Gastroesophageal sphincter (tissue), 4 donors: ENCODE measurements at regions not wholly inside any gene's neighbourhood (a gene's known extent, or its start where the extent isn't known, plus 50 kb on each side); places are given as distances from the start of the nearest gene placed in this dataset.

Source experiments
- ATAC-seq: fragments of 150-250 bp; one replicate; pipeline ENCODE4 v1.9.1; 2016; ENCODE audit warnings: mild to moderate bottlenecking, moderate library complexity
- H3K27ac ChIP-seq, 4 donors: fragments of 200-600 bp; sonication (generic) in 3 of 4; 1 replicate in 3 of 4; 2 replicates in 1 of 4; pipeline ENCODE4 v1.5.1; 2016 to 2019
- H3K27me3 ChIP-seq: fragments of 200-600 bp; sonication (generic); one replicate; pipeline ENCODE4 v1.5.1; 2019
- H3K36me3 ChIP-seq, 2 donors: fragments of 200-600 bp; sonication (generic); one replicate each; pipeline ENCODE4 v1.5.1; 2019; ENCODE audit warnings: control low read depth in 1 of 2
- H3K4me1 ChIP-seq, 3 donors: fragments of 200-600 bp; sonication (generic); 1 replicate in 2 of 3; 2 replicates in 1 of 3; pipeline ENCODE4 v1.5.1; 2016 to 2019; ENCODE audit warnings: control low read depth in 2 of 3
- H3K4me3 ChIP-seq, 2 donors: fragments of 200-600 bp; sonication (generic); one replicate each; pipeline ENCODE4 v1.5.1; 2019; ENCODE audit warnings: mild to moderate bottlenecking in 1 of 2, moderate library complexity in 1 of 2
- H3K9me3 ChIP-seq, 3 donors: fragments of 200-600 bp; sonication (generic); one replicate each; pipeline ENCODE4 v1.5.1; 2017 to 2019; ENCODE audit warnings: control low read depth in 2 of 3
- EP300 ChIP-seq: sonication (generic); formaldehyde crosslinking; IDR thresholded peaks from one replicate; pipeline ENCODE4 v1.6.1; 2017; ENCODE audit warnings: antibody characterized with exemption, mild to moderate bottlenecking
- POLR2A ChIP-seq, 2 donors: fragments of 450-650 bp; IDR thresholded peaks; one replicate each; pipeline ENCODE4 v1.6.1; 2017; ENCODE audit warnings: antibody characterized with exemption in 2 of 2, mild to moderate bottlenecking in 2 of 2, moderate library complexity in 1 of 2
- POLR2AphosphoS5 ChIP-seq: sonication (generic); formaldehyde crosslinking; IDR thresholded peaks from one replicate; pipeline ENCODE4 v1.6.1; 2017; ENCODE audit warnings: antibody characterized with exemption
- WGBS, 2 donors: methylation state at CpG; one replicate each; pipeline ENCODE4 v1.1.5; 2018; ENCODE audit warnings: low coverage in 1 of 2; 5-methylcytosine and 5-hydroxymethylcytosine counted together
- TF ChIP-seq, protein P1 (sequence below), 4 experiments: fragments of 200-600 bp in 2 of 4; fragments of 450-650 bp in 2 of 4; sonication (generic) in 1 of 4; IDR thresholded peaks; one replicate each; pipeline ENCODE4 v1.5.1; 2017 to 2019; ENCODE audit warnings: antibody characterized with exemption in 4 of 4, mild to moderate bottlenecking in 2 of 4, moderate library complexity in 2 of 4

- Histone ChIP-seq H3K4me3 (no peak overlapping the region), H3K4me1 (no peaks in the 10 kb centered on the region), H3K27ac (no peak overlapping the region), H3K27me3 (no peaks in the 10 kb centered on the region), H3K9me3 (no peaks in the 10 kb centered on the region), H3K36me3 (no peaks in the 10 kb centered on the region)
- WGBS, 2 donors: 29 to 64% methylated on average over 1 of the region's 1 CpG
- no peak for TF ChIP-seq EP300
- no peak for TF ChIP-seq POLR2A (IDR thresholded peaks at IDR 0.05)
- ATAC-seq: no peak
Observed at GRCh38 chr10:64257704-64258103, 736.5 kb downstream of the REEP3 start.

DNA sequence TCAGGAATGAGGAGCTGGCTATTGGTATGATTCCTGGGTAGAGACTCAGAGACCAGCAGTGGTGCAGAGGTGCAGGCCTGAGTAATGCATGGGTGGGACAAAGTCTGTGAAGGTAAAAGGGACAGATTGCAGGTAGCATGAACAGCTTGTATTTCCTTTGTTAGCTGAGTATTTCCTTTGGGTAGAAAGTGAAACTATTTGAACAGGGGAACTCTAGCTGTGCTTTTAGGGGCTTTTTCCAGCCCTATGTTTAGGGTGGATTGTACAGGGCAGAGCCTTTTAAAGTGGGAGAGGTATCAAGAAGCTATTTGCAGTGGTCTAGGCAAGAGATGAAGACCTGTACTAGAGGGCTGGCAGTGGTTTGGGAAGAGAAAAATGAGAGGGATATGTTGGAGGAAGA lies 739.9 kb downstream of the REEP3 start:
- Histone ChIP-seq H3K4me3 (no peak overlapping the region), H3K27me3 (no peaks in the 10 kb centered on the region), H3K27ac (no peak overlapping the region), H3K4me1 (no peaks in the 10 kb centered on the region), H3K9me3 (no peaks in the 10 kb centered on the region), H3K36me3 (no peaks in the 10 kb centered on the region)
- no peak for ATAC-seq
- no peak for TF ChIP-seq POLR2A (IDR thresholded peaks at IDR 0.05)
- TF ChIP-seq POLR2AphosphoS5: no peak
- TF ChIP-seq EP300: no peak
- TF ChIP-seq, protein P1, sequence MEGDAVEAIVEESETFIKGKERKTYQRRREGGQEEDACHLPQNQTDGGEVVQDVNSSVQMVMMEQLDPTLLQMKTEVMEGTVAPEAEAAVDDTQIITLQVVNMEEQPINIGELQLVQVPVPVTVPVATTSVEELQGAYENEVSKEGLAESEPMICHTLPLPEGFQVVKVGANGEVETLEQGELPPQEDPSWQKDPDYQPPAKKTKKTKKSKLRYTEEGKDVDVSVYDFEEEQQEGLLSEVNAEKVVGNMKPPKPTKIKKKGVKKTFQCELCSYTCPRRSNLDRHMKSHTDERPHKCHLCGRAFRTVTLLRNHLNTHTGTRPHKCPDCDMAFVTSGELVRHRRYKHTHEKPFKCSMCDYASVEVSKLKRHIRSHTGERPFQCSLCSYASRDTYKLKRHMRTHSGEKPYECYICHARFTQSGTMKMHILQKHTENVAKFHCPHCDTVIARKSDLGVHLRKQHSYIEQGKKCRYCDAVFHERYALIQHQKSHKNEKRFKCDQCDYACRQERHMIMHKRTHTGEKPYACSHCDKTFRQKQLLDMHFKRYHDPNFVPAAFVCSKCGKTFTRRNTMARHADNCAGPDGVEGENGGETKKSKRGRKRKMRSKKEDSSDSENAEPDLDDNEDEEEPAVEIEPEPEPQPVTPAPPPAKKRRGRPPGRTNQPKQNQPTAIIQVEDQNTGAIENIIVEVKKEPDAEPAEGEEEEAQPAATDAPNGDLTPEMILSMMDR (IDR thresholded peaks at IDR 0.05): no peak

- WGBS, 2 donors: 79 to 82% methylated on average over 1 of the region's 1 CpG
- no peaks in the 10 kb centered on the region for H3K27me3 ChIP-seq
- H3K27ac ChIP-seq: no peak overlapping the region
- H3K9me3 ChIP-seq: no peaks in the 10 kb centered on the region
- no peaks in the 10 kb centered on the region for H3K36me3 ChIP-seq
- TF ChIP-seq, protein P1 (IDR thresholded peaks at IDR 0.05): no peak
- TF ChIP-seq EP300: no peak
- ATAC-seq: no peak
- no peaks in the 10 kb centered on the region for H3K4me1 ChIP-seq
- H3K4me3 ChIP-seq: no peak overlapping the region
Observed at GRCh38 chr10:64261676-64262075, 740.5 kb downstream of the REEP3 start.

GRCh38 chr10:64265961-64266360 lies 744.8 kb downstream of the REEP3 start:
- Histone ChIP-seq H3K4me3 (no peak overlapping the region), H3K4me1 (no peaks in the 10 kb centered on the region), H3K36me3 (no peaks in the 10 kb centered on the region), H3K27me3 (no peaks in the 10 kb centered on the region), H3K9me3 (no peaks in the 10 kb centered on the region), H3K27ac (no peak overlapping the region)
- TF ChIP-seq POLR2AphosphoS5 (no peak), POLR2A (IDR thresholded peaks at IDR 0.05) (no peak), EP300 (no peak)
- TF ChIP-seq, protein P1 (IDR thresholded peaks at IDR 0.05): no peak
- WGBS, 2 donors: 43 to 88% methylated on average over 1 of the region's 1 CpG
- ATAC-seq: no peak

DNA sequence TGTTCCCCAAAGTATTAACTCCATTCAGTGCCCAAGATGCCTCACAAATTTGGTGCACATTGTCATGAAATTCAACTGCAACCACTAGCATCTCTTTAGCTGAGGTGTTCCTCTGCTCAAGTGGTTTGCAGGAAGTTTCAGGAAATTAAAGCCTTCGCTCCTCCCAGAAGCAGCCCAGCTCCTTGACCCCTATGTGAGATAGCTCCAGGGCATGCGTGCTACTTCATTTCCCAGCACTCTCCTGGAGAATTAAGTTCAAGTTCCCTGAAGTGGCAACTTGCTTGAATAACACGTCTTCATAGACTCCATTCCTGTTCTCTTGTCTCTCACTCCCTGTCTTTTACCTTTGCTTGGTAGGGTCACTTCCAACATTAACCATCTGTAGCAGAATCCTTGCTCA lies 750.3 kb downstream of the REEP3 start:
- no peak for ATAC-seq
- Histone ChIP-seq H3K36me3 (no peaks in the 10 kb centered on the region), H3K27ac (no peak overlapping the region), H3K4me1 (no peaks in the 10 kb centered on the region), H3K4me3 (no peak overlapping the region), H3K27me3 (no peaks in the 10 kb centered on the region), H3K9me3 (no peaks in the 10 kb centered on the region)
- TF ChIP-seq EP300 (no peak), POLR2AphosphoS5 (no peak), POLR2A (IDR thresholded peaks at IDR 0.05) (no peak)
- TF ChIP-seq, protein P1 (IDR thresholded peaks at IDR 0.05): no peak
- 55 to 77% methylated on average over 3 of the region's 3 CpGs for WGBS, 2 donors

GRCh38 chr10:64271983-64272382 lies 750.8 kb downstream of the REEP3 start:
- Histone ChIP-seq H3K27ac (no peak overlapping the region), H3K36me3 (no peaks in the 10 kb centered on the region), H3K4me3 (no peak overlapping the region), H3K9me3 (no peaks in the 10 kb centered on the region), H3K27me3 (no peaks in the 10 kb centered on the region), H3K4me1 (no peaks in the 10 kb centered on the region)
- TF ChIP-seq, protein P1 (IDR thresholded peaks at IDR 0.05): no peak
- TF ChIP-seq POLR2AphosphoS5 (no peak), EP300 (no peak), POLR2A (IDR thresholded peaks at IDR 0.05) (no peak)
- no peak for ATAC-seq
- WGBS, 2 donors: 40 to 48% methylated on average over 3 of the region's 3 CpGs
